ENCODE measurements at regions not wholly inside any gene's neighbourhood (a gene's known extent, or its start where the extent isn't known, plus 50 kb on each side); places are given as distances from the start of the nearest gene placed in this dataset.
"Not testable (repeated sequence)": the region's sequence is repeated elsewhere in the genome, so short reads cannot be mapped to it uniquely, and the experiment has no call there.

- DNase-seq (ENCODE audit: low read depth in 2 of 2), result no peak
Measured at GRCh38 chr7:24134535-24134934, 149.5 kb upstream of the NPY start.

- DNase-seq (ENCODE audit: low read depth in 2 of 2), result no peak
Measured at GRCh38 chr7:24135003-24135817, 148.8 kb upstream of the NPY start.

- DNase-seq (ENCODE audit: low read depth in 2 of 2), result no peak
Measured at GRCh38 chr7:24137338-24137737, 146.7 kb upstream of the NPY start.

GRCh38 chr7:24138343-24138742 is 145.6 kb upstream of the NPY start:
- DNase-seq (ENCODE audit: low read depth in 2 of 2), result no peak

- no peak for DNase-seq (ENCODE audit: low read depth in 2 of 2)
Measured at GRCh38 chr7:24140001-24140400, 144.0 kb upstream of the NPY start.

GRCh38 chr7:24141874-24142509 is 142.0 kb upstream of the NPY start:
- no peak for DNase-seq (ENCODE audit: low read depth in 2 of 2)

GRCh38 chr7:24143547-24143946 is 140.4 kb upstream of the NPY start:
- no peak for DNase-seq (ENCODE audit: low read depth in 2 of 2)

- DNase-seq (ENCODE audit: low read depth in 2 of 2), result no peak
Measured at GRCh38 chr7:24151944-24152343, 132.0 kb upstream of the NPY start.

- no peak for DNase-seq (ENCODE audit: low read depth in 2 of 2)
Measured at GRCh38 chr7:24152356-24152755, 131.6 kb upstream of the NPY start.

- no peak for DNase-seq (ENCODE audit: low read depth in 2 of 2)
Measured at GRCh38 chr7:24152877-24153472, 131.0 kb upstream of the NPY start.

- DNase-seq (ENCODE audit: low read depth in 2 of 2), result no peak
Measured at GRCh38 chr7:24157666-24158065, 126.3 kb upstream of the NPY start.

GRCh38 chr7:24158975-24159374 is 125.0 kb upstream of the NPY start:
- DNase-seq (ENCODE audit: low read depth in 2 of 2), result no peak

GRCh38 chr7:24164401-24164800 is 119.6 kb upstream of the NPY start:
- DNase-seq (ENCODE audit: low read depth in 2 of 2), result no peak

- no peak for DNase-seq (ENCODE audit: low read depth in 2 of 2)
Measured at GRCh38 chr7:24169077-24169624, 114.8 kb upstream of the NPY start.

GRCh38 chr7:24171951-24172350 is 112.0 kb upstream of the NPY start:
- DNase-seq (ENCODE audit: low read depth in 2 of 2), result not testable (repeated sequence)

- no peak for DNase-seq (ENCODE audit: low read depth in 2 of 2)
Measured at GRCh38 chr7:24172856-24173255, 111.1 kb upstream of the NPY start.

- no peak for DNase-seq (ENCODE audit: low read depth in 2 of 2)
Measured at GRCh38 chr7:24175603-24176002, 108.4 kb upstream of the NPY start.

GRCh38 chr7:24178811-24179570 is 105.0 kb upstream of the NPY start:
- no peak for DNase-seq (ENCODE audit: low read depth in 2 of 2)

- no peak for DNase-seq (ENCODE audit: low read depth in 2 of 2)
Measured at GRCh38 chr7:24191362-24191761, 92.6 kb upstream of the NPY start.

- no peak for DNase-seq (ENCODE audit: low read depth in 2 of 2)
Measured at GRCh38 chr7:24192053-24192452, 91.9 kb upstream of the NPY start.

GRCh38 chr7:24192691-24193090 is 91.3 kb upstream of the NPY start:
- no peak for DNase-seq (ENCODE audit: low read depth in 2 of 2)

- no peak for DNase-seq (ENCODE audit: low read depth in 2 of 2)
Measured at GRCh38 chr7:24197852-24198251, 86.1 kb upstream of the NPY start.
